ENCODE measurements at regions not wholly inside any gene's neighbourhood (a gene's known extent, or its start where the extent isn't known, plus 50 kb on each side); places are given as distances from the start of the nearest gene placed in this dataset.

- no peak for TF ChIP-seq CTCF (IDR thresholded peaks at IDR 0.05; ENCODE audit: insufficient read depth, low read length, poor library complexity, severe bottlenecking)
- TF ChIP-seq EZH2phosphoT487 (conservative IDR thresholded peaks at IDR 0.05; ENCODE audit: low read length) = no peak
These were observed 60.7 kb upstream of the PPM1B start for GRCh38 chr2:44107974-44108373.

Data from SU-DHL-6 (cell line).